H9 (cell line): ENCODE measurements at regions not wholly inside any gene's neighbourhood (a gene's known extent, or its start where the extent isn't known, plus 50 kb on each side); places are given as distances from the start of the nearest gene placed in this dataset.

ENCODE experiments used
- DNase-seq: peaks from one replicate; pipeline ENCODE4 v3.0.0-alpha.2; 2017
- H2AFZ ChIP-seq: one replicate; pipeline ENCODE4 v1.6.1; 2013; ENCODE audit warnings: mild to moderate bottlenecking, low read length, control low read depth, moderate library complexity
- H2AK5ac ChIP-seq: 2 replicates; pipeline ENCODE4 v1.6.1; 2013; ENCODE audit warnings: low read length, control low read depth, mixed read lengths; ENCODE audit not compliant: insufficient read length
- H2BK120ac ChIP-seq: one replicate; pipeline ENCODE4 v1.6.1; 2013; ENCODE audit warnings: low read depth, mild to moderate bottlenecking, low read length, control low read depth, inconsistent platforms; ENCODE audit not compliant: poor library complexity, severe bottlenecking
- H2BK12ac ChIP-seq: 2 replicates; pipeline ENCODE4 v1.6.1; 2013; ENCODE audit warnings: low read length, control low read depth, mixed read lengths, low read depth; ENCODE audit not compliant: insufficient read length
- H2BK15ac ChIP-seq: 2 replicates; pipeline ENCODE4 v1.6.1; 2013; ENCODE audit warnings: low read depth, low read length, control low read depth
- H2BK20ac ChIP-seq: one replicate; pipeline ENCODE4 v1.6.1; 2013; ENCODE audit warnings: low read depth, mild to moderate bottlenecking, low read length, control low read depth, inconsistent platforms; ENCODE audit not compliant: poor library complexity, severe bottlenecking
- H2BK5ac ChIP-seq: 2 replicates; pipeline ENCODE4 v1.6.1; 2013; ENCODE audit warnings: low read length, control low read depth, mixed read lengths; ENCODE audit not compliant: insufficient read length
- H3K14ac ChIP-seq: 2 replicates; pipeline ENCODE4 v1.6.1; 2013; ENCODE audit warnings: low read length, control low read depth; ENCODE audit not compliant: insufficient read depth
- H3K18ac ChIP-seq: 2 replicates; pipeline ENCODE4 v1.6.1; 2013; ENCODE audit warnings: low read depth, mild to moderate bottlenecking, mixed read lengths, low read length, control low read depth; ENCODE audit not compliant: insufficient read length
- H3K23ac ChIP-seq: 2 replicates; pipeline ENCODE4 v1.6.1; 2013; ENCODE audit warnings: low read length, control low read depth, mixed read lengths, low read depth; ENCODE audit not compliant: insufficient read length
- H3K23me2 ChIP-seq: 2 replicates; pipeline ENCODE4 v1.6.1; 2013; ENCODE audit warnings: low read depth, mild to moderate bottlenecking, mixed read lengths, low read length, control low read depth; ENCODE audit not compliant: insufficient read length, poor library complexity, severe bottlenecking
- H3K27ac ChIP-seq: 2 replicates; pipeline ENCODE4 v1.5.1; 2013; ENCODE audit warnings: low read length, control low read depth, mixed read lengths, low read depth; ENCODE audit not compliant: insufficient read length
- H3K27me3 ChIP-seq: 2 replicates; pipeline ENCODE4 v1.6.1; 2013; ENCODE audit warnings: low read length, control low read depth, inconsistent platforms; ENCODE audit not compliant: insufficient read depth
- H3K4ac ChIP-seq: 2 replicates; pipeline ENCODE4 v1.6.1; 2013; ENCODE audit warnings: low read depth, mild to moderate bottlenecking, control low read depth, inconsistent platforms, low read length, moderate library complexity
- H3K4me1 ChIP-seq: 2 replicates; pipeline ENCODE4 v1.6.1; 2013; ENCODE audit warnings: low read length, control low read depth, inconsistent platforms; ENCODE audit not compliant: insufficient read depth
- H3K4me2 ChIP-seq: 2 replicates; pipeline ENCODE4 v1.6.1; 2013; ENCODE audit warnings: low read length, control low read depth, mixed read lengths; ENCODE audit not compliant: insufficient read length, insufficient read depth
- H3K56ac ChIP-seq: 2 replicates; pipeline ENCODE4 v1.6.1; 2013; ENCODE audit warnings: low read depth, mild to moderate bottlenecking, mixed read lengths, low read length, control low read depth; ENCODE audit not compliant: insufficient read length
- H3K79me1 ChIP-seq: 2 replicates; pipeline ENCODE4 v1.6.1; 2013; ENCODE audit warnings: low read depth, mild to moderate bottlenecking, moderate library complexity, low read length, control low read depth, inconsistent platforms; ENCODE audit not compliant: insufficient read depth, poor library complexity, severe bottlenecking
- H3K79me2 ChIP-seq: 2 replicates; pipeline ENCODE4 v1.6.1; 2013; ENCODE audit warnings: low read length, control low read depth, inconsistent platforms; ENCODE audit not compliant: insufficient read depth
- H3K9ac ChIP-seq: 2 replicates; pipeline ENCODE4 v1.6.1; 2013; ENCODE audit warnings: low read length, control low read depth, mixed read lengths; ENCODE audit not compliant: insufficient read length; ENCODE audit errors: extremely low read depth
- H3K9me3 ChIP-seq: one replicate; pipeline ENCODE4 v1.6.1; 2013; ENCODE audit warnings: low read depth, low read length, inconsistent platforms; ENCODE audit not compliant: control insufficient read depth
- H3T11ph ChIP-seq: one replicate; pipeline ENCODE4 v1.6.1; 2013; ENCODE audit warnings: mild to moderate bottlenecking, low read length, control low read depth, inconsistent platforms
- H4K20me1 ChIP-seq: one replicate; pipeline ENCODE4 v1.6.1; 2013; ENCODE audit not compliant: control insufficient read depth, insufficient read length, insufficient read depth
- H4K5ac ChIP-seq: 2 replicates; pipeline ENCODE4 v1.6.1; 2013; ENCODE audit warnings: low read depth, mild to moderate bottlenecking, mixed read lengths, low read length, control low read depth; ENCODE audit not compliant: insufficient read length
- H4K8ac ChIP-seq: replicated peaks from 2 replicates; pipeline ENCODE4 v1.6.1; 2013; ENCODE audit warnings: low read length, control low read depth, mixed read lengths, low read depth; ENCODE audit not compliant: insufficient read length
- H4K91ac ChIP-seq: 2 replicates; pipeline ENCODE4 v1.6.1; 2013; ENCODE audit warnings: low read depth, mild to moderate bottlenecking, moderate library complexity, mixed read lengths, low read length, control low read depth; ENCODE audit not compliant: insufficient read length
- H3K27ac Mint-ChIP-seq, 3 experiments: 2 replicates in 2 of 3; 3 replicates in 1 of 3; pipeline ENCODE4 v1.8.0; 2020 to 2021; ENCODE audit warnings: mixed read lengths in 3 of 3, mild to moderate bottlenecking in 1 of 3, moderate library complexity in 1 of 3
- H3K27me3 Mint-ChIP-seq: 2 replicates; pipeline ENCODE4 v1.8.0; 2021; ENCODE audit warnings: low read depth, mild to moderate bottlenecking, moderate library complexity, mixed read lengths
- H3K36me3 Mint-ChIP-seq, 3 experiments: 2 replicates in 2 of 3; 3 replicates in 1 of 3; pipeline ENCODE4 v1.8.0; 2020 to 2021; ENCODE audit warnings: low read depth in 3 of 3, mixed read lengths in 3 of 3; ENCODE audit not compliant: insufficient read depth in 1 of 3
- H3K4me1 Mint-ChIP-seq, 2 experiments: 2 replicates each; pipeline ENCODE4 v1.8.0; 2020; ENCODE audit warnings: mixed read lengths in 2 of 2
- H3K4me3 Mint-ChIP-seq, 2 experiments: 2 replicates in 1 of 2; 3 replicates in 1 of 2; pipeline ENCODE4 v1.8.0; 2020 to 2021; ENCODE audit warnings: mild to moderate bottlenecking in 2 of 2, mixed read lengths in 2 of 2, moderate library complexity in 1 of 2
- H3K9me3 Mint-ChIP-seq, 2 experiments: 2 replicates in 1 of 2; 3 replicates in 1 of 2; pipeline ENCODE4 v1.8.0; 2020; ENCODE audit warnings: mild to moderate bottlenecking in 2 of 2, mixed read lengths in 2 of 2, moderate library complexity in 1 of 2
- CTCF ChIP-seq: fragments of 200-600 bp; sonication (generic); conservative IDR thresholded peaks from 3 replicates; pipeline ENCODE4 v1.8.0; 2021; ENCODE audit warnings: antibody characterized with exemption, mild to moderate bottlenecking

GRCh38 chr2:188795762-188796161 lies 178.4 kb upstream of the COL3A1 start:
- H3K56ac ChIP-seq = no peak overlapping the region
- no peak overlapping the region for H3K4ac ChIP-seq
- Mint-ChIP-seq H3K36me3 (no peaks in the 10 kb centered on the region), H3K27ac (no peak overlapping the region), H3K27me3 (no peaks in the 10 kb centered on the region), H3K4me3 (no peak overlapping the region), H3K4me1 (no peaks in the 10 kb centered on the region), H3K9me3 (peaks cover 0 to 1% of the 10 kb centered on the region in 2 experiments; a peak in 1 of 5 replicates)
- no peaks in the 10 kb centered on the region for H3K79me2 ChIP-seq
- H3T11ph ChIP-seq = no peak overlapping the region
- no peak for DNase-seq
- H2AFZ ChIP-seq = no peak overlapping the region
- H4K8ac ChIP-seq = no peak overlapping the region
- H2AK5ac ChIP-seq = no peak overlapping the region
- H2BK15ac ChIP-seq = no peak overlapping the region
- H3K79me1 ChIP-seq = no peaks in the 10 kb centered on the region
- no peaks in the 10 kb centered on the region for H3K23me2 ChIP-seq
- no peaks in the 10 kb centered on the region for H3K27me3 ChIP-seq
- H3K23ac ChIP-seq = no peak overlapping the region
- H2BK5ac ChIP-seq = no peak overlapping the region
- H3K14ac ChIP-seq = no peak overlapping the region
- no peak overlapping the region for H3K18ac ChIP-seq
- no peak overlapping the region for H2BK12ac ChIP-seq
- no peak overlapping the region for H3K4me2 ChIP-seq
- H2BK20ac ChIP-seq = no peak overlapping the region
- no peaks in the 10 kb centered on the region for H3K9me3 ChIP-seq
- no peak overlapping the region for H3K27ac ChIP-seq
- no peak for TF ChIP-seq CTCF
- H4K91ac ChIP-seq = no peak overlapping the region
- H2BK120ac ChIP-seq = no peak overlapping the region
- no peaks in the 10 kb centered on the region for H3K4me1 ChIP-seq
- H4K20me1 ChIP-seq = no peaks in the 10 kb centered on the region
- no peak overlapping the region for H3K9ac ChIP-seq
- H4K5ac ChIP-seq = no peak overlapping the region
